ENCODE measurements at regions not wholly inside any gene's neighbourhood (a gene's known extent, or its start where the extent isn't known, plus 50 kb on each side); places are given as distances from the start of the nearest gene placed in this dataset.

DNA sequence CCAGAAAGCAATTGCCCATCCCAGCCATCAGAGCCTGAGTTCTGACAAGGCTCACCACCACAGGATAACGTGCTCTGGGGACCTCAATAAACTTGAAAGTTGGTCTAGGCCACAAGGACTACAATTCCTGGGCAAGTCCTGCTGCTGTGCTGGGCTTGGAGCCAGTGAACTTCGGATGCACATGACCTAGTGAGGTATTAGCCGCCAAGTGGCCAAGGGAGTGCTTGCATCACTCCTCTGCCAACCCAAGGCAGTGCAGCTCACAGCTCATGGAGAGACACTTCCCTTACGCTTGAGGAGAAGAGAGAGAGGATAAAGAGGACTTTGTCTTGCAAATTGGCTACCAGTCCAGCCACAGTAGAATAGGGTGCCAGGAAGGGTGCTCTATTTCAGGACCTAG is 219.6 kb downstream of the MBD2 start:
- Histone ChIP-seq H3K9ac (ENCODE audit: insufficient read length) (no peak overlapping the region), H3K9me3 (ENCODE audit: low read depth, low read length) (no peaks in the 10 kb centered on the region), H3K27ac (no peak overlapping the region), H3K4me3 (no peak overlapping the region), H3K36me3 (ENCODE audit: insufficient read depth, low read length) (no peaks in the 10 kb centered on the region)
- no peak for TF ChIP-seq POLR2AphosphoS5 (IDR thresholded peaks at IDR 0.05; ENCODE audit: borderline replicate concordance, low read depth, low read length)
- no peak for TF ChIP-seq FOXP2 (optimal IDR thresholded peaks at IDR 0.05; ENCODE audit: control extremely low read depth, extremely low read length, insufficient read depth)
- TF ChIP-seq EZH2 (IDR thresholded peaks at IDR 0.05) = no peak
- DNase-seq (ENCODE audit: low read depth, low spot score) = no peak

GRCh38 chr18:54003195-54003594 is 221.3 kb downstream of the MBD2 start:
- DNase-seq (ENCODE audit: low read depth, low spot score) = no peak
- H3K9ac ChIP-seq (ENCODE audit: insufficient read length) = no peak overlapping the region
- H3K9me3 ChIP-seq (ENCODE audit: low read depth, low read length) = no peaks in the 10 kb centered on the region
- TF ChIP-seq EZH2 (IDR thresholded peaks at IDR 0.05) = no peak
- no peak for TF ChIP-seq POLR2AphosphoS5 (IDR thresholded peaks at IDR 0.05; ENCODE audit: borderline replicate concordance, low read depth, low read length)
- TF ChIP-seq FOXP2 (optimal IDR thresholded peaks at IDR 0.05; ENCODE audit: control extremely low read depth, extremely low read length, insufficient read depth) = no peak
- H3K27ac ChIP-seq = no peak overlapping the region
- no peak overlapping the region for H3K4me3 ChIP-seq
- no peaks in the 10 kb centered on the region for H3K36me3 ChIP-seq (ENCODE audit: insufficient read depth, low read length)

DNA sequence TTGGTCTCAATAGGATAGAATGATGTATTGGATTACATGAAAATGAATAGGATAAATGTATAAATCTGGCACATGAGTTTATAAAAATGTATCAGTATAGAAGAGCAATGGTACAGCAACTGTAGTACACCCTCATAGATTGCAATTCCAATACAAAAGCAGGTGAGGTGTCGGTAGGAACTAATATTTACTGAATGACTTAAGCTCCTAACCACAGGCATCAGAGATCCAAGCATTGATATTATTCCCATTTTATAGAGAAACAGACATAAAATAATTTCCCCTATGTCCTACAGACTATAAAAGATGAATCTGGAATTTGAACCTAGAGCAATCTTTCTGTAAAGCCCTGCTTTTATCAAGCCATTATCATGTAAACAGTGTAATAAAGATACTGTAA is 227.4 kb downstream of the MBD2 start:
- DNase-seq (ENCODE audit: low read depth, low spot score) = no peak
- Histone ChIP-seq H3K27ac (no peak overlapping the region), H3K36me3 (ENCODE audit: insufficient read depth, low read length) (no peaks in the 10 kb centered on the region), H3K9me3 (ENCODE audit: low read depth, low read length) (no peaks in the 10 kb centered on the region), H3K4me3 (no peak overlapping the region), H3K9ac (ENCODE audit: insufficient read length) (no peak overlapping the region)
- TF ChIP-seq FOXP2 (optimal IDR thresholded peaks at IDR 0.05; ENCODE audit: control extremely low read depth, extremely low read length, insufficient read depth) = no peak
- no peak for TF ChIP-seq POLR2AphosphoS5 (IDR thresholded peaks at IDR 0.05; ENCODE audit: borderline replicate concordance, low read depth, low read length)
- TF ChIP-seq EZH2 (IDR thresholded peaks at IDR 0.05) = no peak

DNA sequence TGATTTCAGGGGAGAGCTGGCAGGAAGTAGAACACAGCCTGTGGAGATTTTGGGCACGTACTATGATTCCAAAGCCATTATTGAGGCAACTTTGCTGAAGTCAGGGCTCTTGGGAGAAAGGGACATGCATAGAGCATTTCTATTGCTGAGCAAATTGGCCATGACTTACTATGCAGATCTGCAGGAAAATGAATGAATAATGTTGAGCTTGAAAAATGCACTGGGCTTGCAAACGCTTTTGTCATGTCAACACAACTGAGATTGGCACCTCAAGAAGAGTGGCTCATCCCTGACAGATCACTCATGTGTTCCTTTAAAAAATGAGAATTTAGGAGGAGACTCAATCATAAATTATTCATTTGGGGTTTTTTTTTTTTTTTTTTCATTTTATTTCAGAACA is 230.5 kb downstream of the MBD2 start:
- no peak for TF ChIP-seq FOXP2 (optimal IDR thresholded peaks at IDR 0.05; ENCODE audit: control extremely low read depth, extremely low read length, insufficient read depth)
- no peak for TF ChIP-seq POLR2AphosphoS5 (IDR thresholded peaks at IDR 0.05; ENCODE audit: borderline replicate concordance, low read depth, low read length)
- TF ChIP-seq EZH2 (IDR thresholded peaks at IDR 0.05) = no peak
- DNase-seq (ENCODE audit: low read depth, low spot score) = no peak
- Histone ChIP-seq H3K9me3 (ENCODE audit: low read depth, low read length) (no peaks in the 10 kb centered on the region), H3K9ac (ENCODE audit: insufficient read length) (no peak overlapping the region), H3K4me3 (no peak overlapping the region), H3K27ac (no peak overlapping the region), H3K36me3 (ENCODE audit: insufficient read depth, low read length) (no peaks in the 10 kb centered on the region)

DNA sequence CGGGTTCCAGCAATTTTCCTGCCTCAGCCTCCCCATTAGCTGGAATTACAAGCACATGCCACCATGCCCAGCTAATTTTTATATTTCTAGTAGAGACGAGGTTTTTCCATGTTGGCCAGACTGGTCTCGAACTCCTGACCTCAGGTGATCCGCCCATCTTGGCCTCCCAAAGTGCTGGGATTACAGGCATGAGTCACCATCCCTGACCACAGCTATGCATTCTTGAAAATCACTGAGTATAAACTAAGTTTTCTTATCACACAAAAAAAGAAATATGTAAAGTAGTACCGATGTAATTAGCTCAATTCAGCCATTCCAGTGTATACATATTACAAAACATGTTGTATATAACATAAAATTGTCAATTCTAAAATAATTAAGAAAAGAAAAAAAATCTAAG is 232.7 kb downstream of the MBD2 start:
- no peaks in the 10 kb centered on the region for H3K36me3 ChIP-seq (ENCODE audit: insufficient read depth, low read length)
- no peak for TF ChIP-seq EZH2 (IDR thresholded peaks at IDR 0.05)
- TF ChIP-seq POLR2AphosphoS5 (IDR thresholded peaks at IDR 0.05; ENCODE audit: borderline replicate concordance, low read depth, low read length) = no peak
- no peak for TF ChIP-seq FOXP2 (optimal IDR thresholded peaks at IDR 0.05; ENCODE audit: control extremely low read depth, extremely low read length, insufficient read depth)
- no peak overlapping the region for H3K27ac ChIP-seq
- no peak overlapping the region for H3K9ac ChIP-seq (ENCODE audit: insufficient read length)
- no peak for DNase-seq (ENCODE audit: low read depth, low spot score)
- no peak overlapping the region for H3K4me3 ChIP-seq
- H3K9me3 ChIP-seq (ENCODE audit: low read depth, low read length) = no peaks in the 10 kb centered on the region

- no peak for TF ChIP-seq EZH2 (IDR thresholded peaks at IDR 0.05)
- TF ChIP-seq POLR2AphosphoS5 (IDR thresholded peaks at IDR 0.05; ENCODE audit: borderline replicate concordance, low read depth, low read length) = no peak
- TF ChIP-seq FOXP2 (optimal IDR thresholded peaks at IDR 0.05; ENCODE audit: control extremely low read depth, extremely low read length, insufficient read depth) = no peak
- no peak for DNase-seq (ENCODE audit: low read depth, low spot score)
Observed at GRCh38 chr18:53991202-53991601, 233.3 kb downstream of the MBD2 start.

DNA sequence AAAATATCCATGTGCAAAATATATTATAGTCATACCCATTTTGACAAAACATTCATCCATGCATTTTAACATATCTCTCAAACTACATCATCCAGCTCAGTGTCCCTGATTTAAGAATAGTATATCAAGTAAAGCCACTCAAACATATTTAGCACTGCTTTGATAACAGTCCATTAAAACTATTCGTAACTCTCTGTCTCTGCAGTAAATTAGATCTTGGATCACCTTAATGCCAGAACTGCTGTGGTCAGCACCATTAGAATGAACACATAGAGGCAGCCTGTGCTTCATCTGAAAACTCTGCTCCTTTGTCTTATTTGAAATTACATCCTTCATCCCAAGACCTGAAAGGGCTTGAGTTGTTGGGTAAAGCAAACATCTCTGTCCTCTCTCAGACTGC is 234.0 kb downstream of the MBD2 start:
- H3K9ac ChIP-seq (ENCODE audit: insufficient read length) = no peak overlapping the region
- no peak overlapping the region for H3K4me3 ChIP-seq
- TF ChIP-seq FOXP2 (optimal IDR thresholded peaks at IDR 0.05; ENCODE audit: control extremely low read depth, extremely low read length, insufficient read depth) (no peak), EZH2 (IDR thresholded peaks at IDR 0.05) (no peak), POLR2AphosphoS5 (IDR thresholded peaks at IDR 0.05; ENCODE audit: borderline replicate concordance, low read depth, low read length) (no peak)
- H3K36me3 ChIP-seq (ENCODE audit: insufficient read depth, low read length) = no peaks in the 10 kb centered on the region
- no peak overlapping the region for H3K27ac ChIP-seq
- no peaks in the 10 kb centered on the region for H3K9me3 ChIP-seq (ENCODE audit: low read depth, low read length)
- DNase-seq (ENCODE audit: low read depth, low spot score) = no peak

More at GRCh38 chr18:53991202-53991601, 233.3 kb downstream of the MBD2 start:
- Histone ChIP-seq H3K27ac (no peak overlapping the region), H3K4me3 (no peak overlapping the region), H3K36me3 (ENCODE audit: insufficient read depth, low read length) (no peaks in the 10 kb centered on the region), H3K9ac (ENCODE audit: insufficient read length) (no peak overlapping the region), H3K9me3 (ENCODE audit: low read depth, low read length) (no peaks in the 10 kb centered on the region)

DNA sequence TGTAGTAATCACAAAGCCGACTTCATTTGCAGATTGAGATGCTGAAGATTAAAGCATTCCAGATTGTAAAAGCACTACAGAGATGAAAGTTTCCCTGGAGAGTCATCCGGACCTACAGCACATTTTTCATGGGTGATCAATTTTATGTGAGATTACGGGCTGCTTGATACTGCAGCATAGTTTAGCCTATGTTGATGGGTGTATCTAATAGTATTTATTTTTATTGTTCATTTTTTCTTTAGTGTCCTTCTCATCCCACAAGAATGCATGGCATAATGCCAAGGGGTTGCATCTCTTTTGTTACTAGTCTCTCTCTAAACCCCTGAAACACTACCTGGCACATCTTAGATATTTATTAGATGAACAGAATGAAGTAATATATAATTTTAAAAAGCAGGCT is 240.4 kb downstream of the MBD2 start:
- Histone ChIP-seq H3K4me3 (no peak overlapping the region), H3K9ac (ENCODE audit: insufficient read length) (no peak overlapping the region), H3K36me3 (ENCODE audit: insufficient read depth, low read length) (no peaks in the 10 kb centered on the region), H3K9me3 (ENCODE audit: low read depth, low read length) (no peaks in the 10 kb centered on the region), H3K27ac (no peak overlapping the region)
- no peak for TF ChIP-seq EZH2 (IDR thresholded peaks at IDR 0.05)
- TF ChIP-seq POLR2AphosphoS5 (IDR thresholded peaks at IDR 0.05; ENCODE audit: borderline replicate concordance, low read depth, low read length) = no peak
- TF ChIP-seq FOXP2 (optimal IDR thresholded peaks at IDR 0.05; ENCODE audit: control extremely low read depth, extremely low read length, insufficient read depth) = no peak
- no peak for DNase-seq (ENCODE audit: low read depth, low spot score)

DNA sequence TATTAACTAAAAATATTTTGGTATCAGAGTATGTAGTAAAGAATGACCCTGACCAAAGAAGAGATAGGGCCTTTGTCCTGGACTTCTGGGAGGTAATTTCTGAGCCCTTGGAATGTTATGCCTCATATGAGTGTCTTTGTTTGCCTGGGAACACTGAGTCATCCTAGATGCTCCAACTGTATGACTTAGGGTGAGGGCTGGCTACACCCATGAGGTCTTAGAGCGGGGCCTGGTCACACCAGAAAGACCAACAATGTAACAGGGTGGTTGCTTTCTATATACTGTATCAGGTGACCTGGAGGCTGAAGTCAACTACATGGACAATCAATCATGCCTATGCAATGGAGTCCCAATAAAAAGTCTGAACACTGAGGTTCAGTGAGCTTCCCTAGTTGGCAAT is 253.1 kb downstream of the MBD2 start:
- Histone ChIP-seq H3K9ac (ENCODE audit: insufficient read length) (no peak overlapping the region), H3K36me3 (ENCODE audit: insufficient read depth, low read length) (no peaks in the 10 kb centered on the region), H3K4me3 (no peak overlapping the region), H3K9me3 (ENCODE audit: low read depth, low read length) (no peaks in the 10 kb centered on the region), H3K27ac (no peak overlapping the region)
- no peak for DNase-seq (ENCODE audit: low read depth, low spot score)
- no peak for TF ChIP-seq EZH2 (IDR thresholded peaks at IDR 0.05)
- TF ChIP-seq POLR2AphosphoS5 (IDR thresholded peaks at IDR 0.05; ENCODE audit: borderline replicate concordance, low read depth, low read length) = no peak
- no peak for TF ChIP-seq FOXP2 (optimal IDR thresholded peaks at IDR 0.05; ENCODE audit: control extremely low read depth, extremely low read length, insufficient read depth)
